HepG2 (cell line): ENCODE measurements at regions not wholly inside any gene's neighbourhood (a gene's known extent, or its start where the extent isn't known, plus 50 kb on each side); places are given as distances from the start of the nearest gene placed in this dataset.

Experiments used
- HNF4G ChIP-seq, 2 experiments: sonication (generic) in 1 of 2; formaldehyde crosslinking in 1 of 2; IDR thresholded peaks; 2 replicates each; pipeline versions ENCODE4 v1.4.0 to v1.6.1; 2011 to 2020; ENCODE audit warnings: borderline replicate concordance in 2 of 2, low read depth in 2 of 2, mild to moderate bottlenecking in 2 of 2, low read length in 1 of 2, missing genetic modification reagents in 1 of 2, moderate library complexity in 1 of 2
- MTF1 ChIP-seq: sonication (generic); formaldehyde crosslinking; IDR thresholded peaks from 2 replicates; pipeline ENCODE4 v1.5.0; 2020; ENCODE audit warnings: missing genetic modification reagents
- MYC ChIP-seq: sonication (generic); formaldehyde crosslinking; IDR thresholded peaks from 2 replicates; pipeline ENCODE4 v1.9.0; 2021; ENCODE audit warnings: missing genetic modification reagents, borderline replicate concordance
- ZNF30 ChIP-seq: sonication (generic); formaldehyde crosslinking; IDR thresholded peaks from 2 replicates; pipeline ENCODE4 v1.5.0; 2020; ENCODE audit warnings: mild to moderate bottlenecking, missing genetic modification reagents
- TF ChIP-seq, protein P1 (sequence below): sonication (generic); formaldehyde crosslinking; IDR thresholded peaks from 2 replicates; pipeline ENCODE4 v1.5.0; 2020; ENCODE audit warnings: mild to moderate bottlenecking, missing genetic modification reagents
- TF ChIP-seq, protein P2 (sequence below): sonication (generic); formaldehyde crosslinking; IDR thresholded peaks from 2 replicates; pipeline ENCODE4 v1.8.1; 2022; ENCODE audit warnings: low read depth, mild to moderate bottlenecking, missing genetic modification reagents

DNA sequence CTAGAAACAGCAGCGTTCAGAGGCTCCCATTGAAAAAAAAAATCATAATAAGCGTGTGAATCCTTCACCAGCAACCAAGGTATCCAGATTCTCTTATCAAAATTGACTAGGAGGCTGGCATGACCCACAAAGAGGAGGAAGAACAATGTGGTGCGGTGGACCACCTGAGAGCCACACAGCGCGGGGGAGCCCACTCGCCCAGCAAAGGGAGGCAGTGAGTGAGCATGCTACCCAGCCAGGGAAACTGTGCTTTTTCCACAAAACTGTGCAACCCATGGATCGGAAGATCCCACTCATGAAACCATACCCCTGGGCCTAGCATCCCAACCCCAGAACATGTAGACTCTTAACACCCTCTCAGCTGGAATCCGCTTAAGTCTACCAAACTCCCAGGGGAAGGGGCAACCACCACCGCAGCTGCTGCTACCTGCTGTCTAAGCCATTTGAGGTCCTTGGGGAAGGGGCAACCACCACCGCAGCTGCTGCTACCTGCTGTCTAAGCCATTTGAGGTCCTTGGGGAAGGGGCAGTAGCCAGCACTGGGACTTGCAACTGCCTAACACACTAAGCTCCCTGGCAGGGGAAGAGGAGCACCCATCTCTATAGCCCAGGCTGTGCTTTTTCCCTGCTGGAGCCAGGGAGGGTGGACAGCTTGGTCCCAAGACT is 102.8 kb upstream of the CLDN18 start:
- no peak for TF ChIP-seq MTF1 (CRISPR knock-in tag)
- no peak for TF ChIP-seq HNF4G (IDR thresholded peaks at IDR 0.05; ENCODE audit: borderline replicate concordance, low read depth, low read length)
- no peak for TF ChIP-seq HNF4G (CRISPR knock-in tag; IDR thresholded peaks at IDR 0.05; ENCODE audit: borderline replicate concordance, low read depth)
- TF ChIP-seq, protein P1, sequence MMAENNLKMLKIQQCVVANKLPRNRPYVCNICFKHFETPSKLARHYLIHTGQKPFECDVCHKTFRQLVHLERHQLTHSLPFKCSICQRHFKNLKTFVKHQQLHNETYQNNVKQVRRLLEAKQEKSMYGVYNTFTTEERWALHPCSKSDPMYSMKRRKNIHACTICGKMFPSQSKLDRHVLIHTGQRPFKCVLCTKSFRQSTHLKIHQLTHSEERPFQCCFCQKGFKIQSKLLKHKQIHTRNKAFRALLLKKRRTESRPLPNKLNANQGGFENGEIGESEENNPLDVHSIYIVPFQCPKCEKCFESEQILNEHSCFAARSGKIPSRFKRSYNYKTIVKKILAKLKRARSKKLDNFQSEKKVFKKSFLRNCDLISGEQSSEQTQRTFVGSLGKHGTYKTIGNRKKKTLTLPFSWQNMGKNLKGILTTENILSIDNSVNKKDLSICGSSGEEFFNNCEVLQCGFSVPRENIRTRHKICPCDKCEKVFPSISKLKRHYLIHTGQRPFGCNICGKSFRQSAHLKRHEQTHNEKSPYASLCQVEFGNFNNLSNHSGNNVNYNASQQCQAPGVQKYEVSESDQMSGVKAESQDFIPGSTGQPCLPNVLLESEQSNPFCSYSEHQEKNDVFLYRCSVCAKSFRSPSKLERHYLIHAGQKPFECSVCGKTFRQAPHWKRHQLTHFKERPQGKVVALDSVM (CRISPR knock-in tag), result no peak
- no peak for TF ChIP-seq MYC (CRISPR knock-in tag)
- no peak for TF ChIP-seq ZNF30 (CRISPR knock-in tag)
- TF ChIP-seq, protein P2, sequence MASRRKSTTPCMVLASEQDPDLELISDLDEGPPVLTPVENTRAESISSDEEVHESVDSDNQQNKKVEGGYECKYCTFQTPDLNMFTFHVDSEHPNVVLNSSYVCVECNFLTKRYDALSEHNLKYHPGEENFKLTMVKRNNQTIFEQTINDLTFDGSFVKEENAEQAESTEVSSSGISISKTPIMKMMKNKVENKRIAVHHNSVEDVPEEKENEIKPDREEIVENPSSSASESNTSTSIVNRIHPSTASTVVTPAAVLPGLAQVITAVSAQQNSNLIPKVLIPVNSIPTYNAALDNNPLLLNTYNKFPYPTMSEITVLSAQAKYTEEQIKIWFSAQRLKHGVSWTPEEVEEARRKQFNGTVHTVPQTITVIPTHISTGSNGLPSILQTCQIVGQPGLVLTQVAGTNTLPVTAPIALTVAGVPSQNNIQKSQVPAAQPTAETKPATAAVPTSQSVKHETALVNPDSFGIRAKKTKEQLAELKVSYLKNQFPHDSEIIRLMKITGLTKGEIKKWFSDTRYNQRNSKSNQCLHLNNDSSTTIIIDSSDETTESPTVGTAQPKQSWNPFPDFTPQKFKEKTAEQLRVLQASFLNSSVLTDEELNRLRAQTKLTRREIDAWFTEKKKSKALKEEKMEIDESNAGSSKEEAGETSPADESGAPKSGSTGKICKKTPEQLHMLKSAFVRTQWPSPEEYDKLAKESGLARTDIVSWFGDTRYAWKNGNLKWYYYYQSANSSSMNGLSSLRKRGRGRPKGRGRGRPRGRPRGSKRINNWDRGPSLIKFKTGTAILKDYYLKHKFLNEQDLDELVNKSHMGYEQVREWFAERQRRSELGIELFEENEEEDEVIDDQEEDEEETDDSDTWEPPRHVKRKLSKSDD, result no peak
